ENCODE measurements at regions not wholly inside any gene's neighbourhood (a gene's known extent, or its start where the extent isn't known, plus 50 kb on each side); places are given as distances from the start of the nearest gene placed in this dataset.

DNA sequence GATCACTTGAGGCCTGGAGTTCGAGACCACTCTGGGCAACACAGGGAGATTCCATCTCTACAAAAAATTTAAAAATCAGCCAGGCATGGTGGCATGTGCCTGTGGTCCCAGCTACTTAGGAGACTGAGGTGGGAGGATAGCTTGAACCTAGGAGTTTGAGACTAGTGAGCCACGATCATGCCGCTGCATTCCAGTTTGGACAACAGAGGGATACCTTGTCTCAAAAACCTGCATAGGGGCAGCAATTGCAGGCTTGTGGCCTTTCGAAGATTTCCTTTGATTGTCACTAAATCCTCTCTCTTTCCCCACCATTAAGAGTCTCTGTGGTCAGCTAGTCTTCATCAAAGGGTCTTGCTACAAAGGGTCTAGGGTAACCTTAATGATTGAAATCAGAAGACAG is 60.3 kb downstream of the UTRN start:
- no peaks in the 10 kb centered on the region for H3K9me3 ChIP-seq (ENCODE audit: severe bottlenecking)
- H3K4me3 ChIP-seq (ENCODE audit: low read depth, low read length) = no peak overlapping the region
- H3K36me3 ChIP-seq = no peaks in the 10 kb centered on the region
- no peaks in the 10 kb centered on the region for H3K27me3 ChIP-seq (ENCODE audit: insufficient read depth, low read depth, severe bottlenecking)
- no peak overlapping the region for H3K27ac ChIP-seq
- TF ChIP-seq, protein P1, sequence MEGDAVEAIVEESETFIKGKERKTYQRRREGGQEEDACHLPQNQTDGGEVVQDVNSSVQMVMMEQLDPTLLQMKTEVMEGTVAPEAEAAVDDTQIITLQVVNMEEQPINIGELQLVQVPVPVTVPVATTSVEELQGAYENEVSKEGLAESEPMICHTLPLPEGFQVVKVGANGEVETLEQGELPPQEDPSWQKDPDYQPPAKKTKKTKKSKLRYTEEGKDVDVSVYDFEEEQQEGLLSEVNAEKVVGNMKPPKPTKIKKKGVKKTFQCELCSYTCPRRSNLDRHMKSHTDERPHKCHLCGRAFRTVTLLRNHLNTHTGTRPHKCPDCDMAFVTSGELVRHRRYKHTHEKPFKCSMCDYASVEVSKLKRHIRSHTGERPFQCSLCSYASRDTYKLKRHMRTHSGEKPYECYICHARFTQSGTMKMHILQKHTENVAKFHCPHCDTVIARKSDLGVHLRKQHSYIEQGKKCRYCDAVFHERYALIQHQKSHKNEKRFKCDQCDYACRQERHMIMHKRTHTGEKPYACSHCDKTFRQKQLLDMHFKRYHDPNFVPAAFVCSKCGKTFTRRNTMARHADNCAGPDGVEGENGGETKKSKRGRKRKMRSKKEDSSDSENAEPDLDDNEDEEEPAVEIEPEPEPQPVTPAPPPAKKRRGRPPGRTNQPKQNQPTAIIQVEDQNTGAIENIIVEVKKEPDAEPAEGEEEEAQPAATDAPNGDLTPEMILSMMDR (IDR thresholded peaks at IDR 0.05; ENCODE audit: low read depth, low read length) = no peak
- no peak for DNase-seq

DNA sequence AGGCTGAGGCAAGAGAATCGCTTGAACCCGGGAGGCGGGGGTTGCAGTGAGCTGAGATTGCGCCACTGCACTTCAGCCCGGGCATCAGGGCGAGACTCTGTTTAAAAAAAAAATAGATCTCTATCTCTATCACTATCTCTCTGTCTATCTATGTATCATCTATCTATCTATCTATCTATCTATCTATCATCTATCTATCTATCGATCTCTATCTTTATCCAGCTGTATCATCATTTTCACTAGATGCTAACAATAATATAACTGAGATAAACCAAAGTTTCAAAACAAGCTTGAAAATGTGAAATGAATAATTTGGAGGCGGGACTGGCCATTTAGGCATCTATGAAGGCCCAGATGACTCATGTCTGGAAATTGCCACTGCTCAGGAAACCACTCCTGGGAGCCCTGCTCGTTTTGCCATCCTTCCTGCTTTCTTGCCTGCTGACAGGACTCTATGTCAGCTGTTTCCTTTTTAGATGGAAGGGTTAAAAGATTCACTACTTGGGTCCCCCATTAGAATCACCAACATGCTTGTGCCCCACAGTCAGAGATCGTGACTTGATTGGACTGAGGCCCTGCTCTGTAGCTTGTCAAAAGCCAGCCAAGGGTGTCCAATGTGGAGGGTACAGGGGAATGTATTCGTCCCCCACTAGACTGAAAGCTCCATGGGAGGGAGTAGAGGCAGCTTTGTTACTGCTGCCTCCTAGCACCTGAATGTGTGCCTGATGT is 61.7 kb downstream of the UTRN start:
- no peaks in the 10 kb centered on the region for H3K27me3 ChIP-seq (ENCODE audit: insufficient read depth, low read depth, severe bottlenecking)
- no peak for DNase-seq
- TF ChIP-seq, protein P1 (IDR thresholded peaks at IDR 0.05; ENCODE audit: low read depth, low read length) = no peak
- no peak overlapping the region for H3K27ac ChIP-seq
- no peaks in the 10 kb centered on the region for H3K9me3 ChIP-seq (ENCODE audit: severe bottlenecking)
- H3K4me3 ChIP-seq (ENCODE audit: low read depth, low read length) = no peak overlapping the region
- H3K36me3 ChIP-seq = no peaks in the 10 kb centered on the region

DNA sequence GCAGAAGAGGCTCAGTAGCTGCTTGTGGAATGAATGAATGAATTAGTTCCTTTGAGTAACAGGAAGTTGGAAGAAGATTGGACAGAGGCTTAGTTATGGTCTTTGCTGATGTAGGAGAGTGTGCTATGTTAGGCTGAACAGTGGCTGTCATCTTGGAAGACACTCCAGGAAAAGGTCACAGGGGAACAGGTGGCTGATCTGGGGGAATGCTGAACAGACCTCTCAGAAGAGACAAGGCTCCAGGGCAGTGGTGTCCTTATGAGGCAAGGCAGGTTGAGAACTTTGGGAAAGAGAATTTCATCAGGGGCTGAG is 62.3 kb downstream of the UTRN start:
- H3K36me3 ChIP-seq = no peaks in the 10 kb centered on the region
- no peak overlapping the region for H3K4me3 ChIP-seq (ENCODE audit: low read depth, low read length)
- no peak for DNase-seq
- no peak overlapping the region for H3K27ac ChIP-seq
- H3K9me3 ChIP-seq (ENCODE audit: severe bottlenecking) = no peaks in the 10 kb centered on the region
- H3K27me3 ChIP-seq (ENCODE audit: insufficient read depth, low read depth, severe bottlenecking) = no peaks in the 10 kb centered on the region
- TF ChIP-seq, protein P1 (IDR thresholded peaks at IDR 0.05; ENCODE audit: low read depth, low read length) = no peak

DNA sequence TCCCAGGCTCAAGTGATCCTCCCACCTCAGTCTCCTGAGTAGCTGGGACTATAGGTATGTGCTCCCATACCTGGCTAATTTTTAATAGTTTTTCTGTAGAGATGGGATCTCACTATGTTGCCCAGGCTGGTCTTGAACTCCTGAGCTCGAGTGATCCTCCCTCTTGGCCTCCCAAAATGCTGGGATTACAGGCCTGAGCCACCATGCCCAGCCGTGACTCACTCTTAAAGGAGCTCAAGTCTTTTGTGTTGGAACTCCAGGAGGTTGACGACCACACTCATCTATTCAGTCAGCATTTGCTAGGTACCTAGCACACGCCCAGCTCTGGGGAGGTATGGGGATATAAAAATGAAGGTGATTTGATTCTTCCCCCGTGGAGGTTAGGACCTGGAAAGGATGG is 62.8 kb downstream of the UTRN start:
- Histone ChIP-seq H3K27me3 (ENCODE audit: insufficient read depth, low read depth, severe bottlenecking) (no peaks in the 10 kb centered on the region), H3K9me3 (ENCODE audit: severe bottlenecking) (no peaks in the 10 kb centered on the region), H3K36me3 (no peaks in the 10 kb centered on the region), H3K4me3 (ENCODE audit: low read depth, low read length) (no peak overlapping the region), H3K27ac (no peak overlapping the region)
- TF ChIP-seq, protein P1 (IDR thresholded peaks at IDR 0.05; ENCODE audit: low read depth, low read length) = no peak
- DNase-seq = no peak

DNA sequence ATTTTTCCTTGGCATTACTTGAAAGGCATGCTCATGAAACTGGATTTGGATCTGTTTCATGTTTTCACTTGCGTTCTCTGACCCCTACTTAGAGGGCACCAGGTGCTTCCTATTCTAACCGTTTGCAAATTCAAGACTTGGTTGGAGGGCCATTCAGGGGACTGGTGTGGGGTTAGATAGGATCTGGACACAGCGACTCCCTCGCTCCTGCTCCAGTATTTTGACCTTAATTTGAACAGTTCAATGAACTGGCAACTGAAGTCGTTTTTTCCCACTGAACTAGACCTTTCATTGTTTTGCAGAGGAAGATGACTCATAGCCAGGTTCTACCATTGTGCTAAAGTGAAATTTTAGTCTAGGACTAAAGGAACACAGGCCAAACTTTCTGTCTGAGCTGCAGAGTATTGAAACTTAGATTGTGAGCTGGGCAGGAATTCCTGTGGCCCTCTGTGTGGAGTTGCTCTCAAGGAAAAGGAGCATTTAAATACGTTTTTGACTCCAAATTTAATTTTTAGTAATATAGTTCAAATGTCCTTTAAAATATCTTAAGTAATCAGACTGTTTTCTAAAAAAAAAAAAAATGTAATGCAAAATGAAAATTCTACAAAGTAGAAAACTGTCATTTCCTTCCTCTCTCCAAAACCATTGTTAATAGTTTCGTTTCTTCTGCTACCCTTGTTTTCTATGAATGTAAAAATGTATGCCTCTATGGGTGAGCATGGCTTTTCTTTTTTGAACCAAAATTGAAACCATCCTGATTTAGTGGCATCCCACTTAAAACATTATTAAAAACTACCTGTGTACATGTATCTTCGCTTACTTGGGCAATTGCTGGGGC is 64.8 kb downstream of the UTRN start:
- H3K36me3 ChIP-seq = no peaks in the 10 kb centered on the region
- TF ChIP-seq, protein P1 (IDR thresholded peaks at IDR 0.05; ENCODE audit: low read depth, low read length) = no peak
- H3K27me3 ChIP-seq (ENCODE audit: insufficient read depth, low read depth, severe bottlenecking) = no peaks in the 10 kb centered on the region
- DNase-seq = no peak
- H3K27ac ChIP-seq = no peak overlapping the region
- no peaks in the 10 kb centered on the region for H3K9me3 ChIP-seq (ENCODE audit: severe bottlenecking)
- H3K4me3 ChIP-seq (ENCODE audit: low read depth, low read length) = no peak overlapping the region

Data from WERI-Rb-1 (cell line).